IMR-90 (cell line): ENCODE measurements at regions not wholly inside any gene's neighbourhood (a gene's known extent, or its start where the extent isn't known, plus 50 kb on each side); places are given as distances from the start of the nearest gene placed in this dataset.

Source experiments
- ATAC-seq: fragments of 200-7000 bp; cut with Tn5 transposase; 2 replicates; pipeline ENCODE4 v1.9.1; 2020; ENCODE audit warnings: low read depth, mild to moderate bottlenecking, moderate library complexity
- BruUV-seq: library from RNA; stranded (reverse); fragments of 400-500 nt; replicated peaks from 2 replicates; lab custom pipeline; 2021; lab: Mats Ljungman, UMichigan
- CTCF ChIA-PET: fragments of 300-600 bp; formaldehyde crosslinking; extraction: SDS; loops from one replicate; lab custom pipeline; 2021; ENCODE audit warnings: antibody characterized with exemption; lab: Yijun Ruan, JAX
- POLR2A ChIA-PET: fragments of 300-600 bp; sonication (Branson Sonifier 250); formaldehyde crosslinking; loops from one replicate; lab custom pipeline; 2022; ENCODE audit warnings: antibody characterized with exemption; ENCODE audit not compliant: unreplicated experiment; lab: Charles Lee
- DNase-seq: peaks from one replicate; pipeline ENCODE4 v3.0.0; 2013
- H2AFZ ChIP-seq: replicated peaks from 2 replicates; pipeline ENCODE3; 2013; ENCODE audit warnings: low read length, mild to moderate bottlenecking; ENCODE audit not compliant: poor library complexity
- H2AK5ac ChIP-seq: 2 replicates; pipeline ENCODE4 v1.6.1; 2013; ENCODE audit warnings: low read depth, low read length, inconsistent platforms
- H2AK9ac ChIP-seq: replicated peaks from 2 replicates; pipeline ENCODE3; 2013; ENCODE audit warnings: mild to moderate bottlenecking, low read depth, low read length, moderate library complexity; ENCODE audit not compliant: poor library complexity
- H2BK120ac ChIP-seq: 2 replicates; pipeline ENCODE4 v1.6.1; 2013; ENCODE audit warnings: low read depth, low read length, inconsistent platforms
- H2BK15ac ChIP-seq: 3 replicates; pipeline ENCODE4 v1.6.1; 2013; ENCODE audit warnings: low read depth, low read length, inconsistent platforms
- H2BK20ac ChIP-seq: 2 replicates; pipeline ENCODE4 v1.6.1; 2013; ENCODE audit warnings: low read depth, mild to moderate bottlenecking, inconsistent platforms, low read length, moderate library complexity
- H2BK5ac ChIP-seq: 2 replicates; pipeline ENCODE4 v1.6.1; 2013; ENCODE audit warnings: mild to moderate bottlenecking, low read depth, low read length, inconsistent platforms; ENCODE audit not compliant: poor library complexity, severe bottlenecking
- H3K14ac ChIP-seq: replicated peaks from 2 replicates; pipeline ENCODE4 v1.6.1; 2013; ENCODE audit warnings: low read depth, low read length, inconsistent platforms
- H3K18ac ChIP-seq: 2 replicates; pipeline ENCODE4 v1.6.1; 2013; ENCODE audit warnings: low read depth, low read length, control low read depth
- H3K23ac ChIP-seq: 2 replicates; pipeline ENCODE4 v1.6.1; 2013; ENCODE audit warnings: low read depth, low read length, inconsistent platforms
- H3K27ac ChIP-seq: 2 replicates; pipeline ENCODE4 v1.5.1; 2013; ENCODE audit warnings: mild to moderate bottlenecking, control low read depth, low read length; ENCODE audit not compliant: insufficient read depth
- H3K27me3 ChIP-seq: 2 replicates; pipeline ENCODE4 v1.6.1; 2013; ENCODE audit warnings: low read length; ENCODE audit not compliant: control insufficient read depth, insufficient read depth
- H3K36me3 ChIP-seq: 2 replicates; pipeline ENCODE4 v1.6.1; 2013; ENCODE audit warnings: low read length, mixed read lengths; ENCODE audit not compliant: control insufficient read depth, insufficient read depth
- H3K4ac ChIP-seq: 2 replicates; pipeline ENCODE4 v1.6.1; 2013; ENCODE audit warnings: low read depth, low read length, inconsistent platforms
- H3K4me1 ChIP-seq: 2 replicates; pipeline ENCODE4 v1.6.1; 2013; ENCODE audit warnings: low read length, mixed read lengths; ENCODE audit not compliant: control insufficient read depth, insufficient read depth
- H3K4me2 ChIP-seq: 2 replicates; pipeline ENCODE4 v1.6.1; 2013; ENCODE audit warnings: low read depth, mild to moderate bottlenecking, control low read depth, low read length, moderate library complexity
- H3K4me3 ChIP-seq: 2 replicates; pipeline ENCODE4 v1.5.1; 2013; ENCODE audit warnings: low read depth, mild to moderate bottlenecking, control low read depth, low read length, moderate library complexity; ENCODE audit not compliant: insufficient read depth
- H3K56ac ChIP-seq: 2 replicates; pipeline ENCODE4 v1.6.1; 2013; ENCODE audit warnings: low read length, inconsistent platforms; ENCODE audit not compliant: insufficient read depth; ENCODE audit errors: extremely low read depth
- H3K79me1 ChIP-seq, 2 experiments: 2 replicates each; pipeline ENCODE4 v1.6.1; 2013; ENCODE audit warnings: low read length in 2 of 2, inconsistent platforms in 1 of 2, low read depth in 1 of 2
- H3K9ac ChIP-seq: 2 replicates; pipeline ENCODE4 v1.6.1; 2013; ENCODE audit warnings: low read depth, low read length, control low read depth
- H3K9me1 ChIP-seq: 2 replicates; pipeline ENCODE4 v1.6.1; 2013; ENCODE audit warnings: low read length, inconsistent platforms; ENCODE audit not compliant: insufficient read depth
- H3K9me3 ChIP-seq: 2 replicates; pipeline ENCODE4 v1.6.1; 2013; ENCODE audit warnings: low read length; ENCODE audit not compliant: control insufficient read depth, insufficient read depth
- H4K20me1 ChIP-seq: 2 replicates; pipeline ENCODE4 v1.6.1; 2013; ENCODE audit warnings: low read length, inconsistent platforms; ENCODE audit not compliant: insufficient read depth
- H4K5ac ChIP-seq: 2 replicates; pipeline ENCODE4 v1.6.1; 2013; ENCODE audit warnings: mild to moderate bottlenecking, low read depth, low read length, control low read depth
- H4K8ac ChIP-seq, 2 experiments: 2 replicates each; pipeline ENCODE4 v1.6.1; 2013; ENCODE audit warnings: low read depth in 2 of 2, low read length in 2 of 2, control low read depth in 1 of 2, inconsistent platforms in 1 of 2
- H4K91ac ChIP-seq: 2 replicates; pipeline ENCODE4 v1.6.1; 2013; ENCODE audit warnings: low read depth, low read length, inconsistent platforms; ENCODE audit not compliant: insufficient read depth
- CEBPB ChIP-seq: IDR thresholded peaks from 2 replicates; pipeline ENCODE4 v1.6.1; 2012; ENCODE audit warnings: low read depth, low read length, improper control_type of control experiment
- CHD1 ChIP-seq: IDR thresholded peaks from 2 replicates; pipeline ENCODE4 v1.6.1; 2012; ENCODE audit warnings: low read depth, low read length, improper control_type of control experiment
- MAFK ChIP-seq: IDR thresholded peaks from 2 replicates; pipeline ENCODE4 v1.6.1; 2012; ENCODE audit warnings: low read depth, low read length, improper control_type of control experiment
- MAZ ChIP-seq: IDR thresholded peaks from 2 replicates; pipeline ENCODE4 v1.6.1; 2012; ENCODE audit warnings: low read depth, mild to moderate bottlenecking, low read length, improper control_type of control experiment, moderate library complexity, borderline replicate concordance
- MXI1 ChIP-seq: IDR thresholded peaks from 2 replicates; pipeline ENCODE4 v1.6.1; 2012; ENCODE audit warnings: low read depth, mild to moderate bottlenecking, low read length, moderate library complexity, borderline replicate concordance
- NFE2L2 ChIP-seq: fragments of 150-350 bp; IDR thresholded peaks from 2 replicates; pipeline ENCODE4 v1.6.1; 2016; ENCODE audit warnings: low read depth, mild to moderate bottlenecking, low read length
- POLR2A ChIP-seq: IDR thresholded peaks from 2 replicates; pipeline ENCODE4 v1.6.1; 2012; ENCODE audit warnings: mild to moderate bottlenecking, low read depth, low read length
- RAD21 ChIP-seq: IDR thresholded peaks from 2 replicates; pipeline ENCODE4 v1.6.1; 2012; ENCODE audit warnings: low read length, improper control_type of control experiment
- RFX5 ChIP-seq: IDR thresholded peaks from 2 replicates; pipeline ENCODE4 v1.8.0; 2012; ENCODE audit warnings: low read depth, mild to moderate bottlenecking, low read length, moderate library complexity
- SMC3 ChIP-seq: fragments of 150-350 bp; IDR thresholded peaks from 2 replicates; pipeline ENCODE4 v1.6.1; 2016; ENCODE audit warnings: low read depth, mild to moderate bottlenecking, antibody characterized with exemption, low read length, moderate library complexity
- USF2 ChIP-seq: fragments of 150-350 bp; IDR thresholded peaks from 2 replicates; pipeline ENCODE4 v1.6.1; 2017; ENCODE audit warnings: mild to moderate bottlenecking, antibody characterized with exemption, low read length, low read depth
- WGBS, 2 experiments: methylation state at CpG; one replicate each; pipeline versions ENCODE4 v1.1.5 to v1.1.7; 2013; ENCODE audit warnings: missing lambda C conversion rate in 2 of 2; ENCODE audit not compliant: insufficient read length in 1 of 2; ENCODE audit errors: extremely low coverage in 2 of 2; 5-methylcytosine and 5-hydroxymethylcytosine counted together
- dilution Hi-C: fragments of 300-500 bp; cut with HindIII; formaldehyde crosslinking; loops from one replicate; pipeline ENCODE4 v1.14.3; 2018; ENCODE audit warnings: low sequenced_read_pairs; ENCODE audit not compliant: unreplicated experiment
- in situ Hi-C: fragments of 300-500 bp; cut with MboI; formaldehyde crosslinking; loops from 3 replicates; pipeline ENCODE4 v1.14.3; 2019; ENCODE audit warnings: low sequenced_read_pairs, inconsistent platforms, mixed read lengths
- intact Hi-C: fragments of 100-400 bp; cut with micrococcal nuclease; formaldehyde crosslinking; loops from 2 replicates; pipeline ENCODE4 v1.10.0; 2022
- TF ChIP-seq, protein P1 (sequence below): conservative IDR thresholded peaks from 2 replicates; pipeline ENCODE4 v1.5.1; 2012; ENCODE audit warnings: mild to moderate bottlenecking, low read depth, low read length, improper control_type of control experiment
- TF ChIP-seq, protein P2 (sequence below): fragments of 150-350 bp; IDR thresholded peaks from 2 replicates; pipeline ENCODE4 v1.6.1; 2016; ENCODE audit warnings: low read depth, mild to moderate bottlenecking, low read length, moderate library complexity, borderline replicate concordance

GRCh38 chr11:86193297-86194095, 51.1 kb upstream of the EED start:
- intact Hi-C loops = loop anchor here (1.0 kb wide), 2 partner anchors 126 to 151 kb away; no protein-coding TSS in a partner anchor

More at GRCh38 chr11:86193297-86194095, 51.1 kb upstream of the EED start:
- no peak overlapping the region for H3K27ac ChIP-seq
- H4K8ac ChIP-seq = peak overlapping the region; percentile 85 to 95; a peak in 3 of 4 replicates
- no peak overlapping the region; the same call in 1 of the 2 replicates for H3K14ac ChIP-seq
- H3K4ac ChIP-seq = peak overlapping the region; percentile 24; the same call in 1 of the 2 replicates
- in situ Hi-C loops = no loop called here
- H3K4me2 ChIP-seq = peak overlapping the region; percentile 43
- no peak overlapping the region; the same call in 1 of the 2 replicates for H4K91ac ChIP-seq
- peak overlapping the region; percentile 58; the same call in 1 of the 2 replicates for H2BK20ac ChIP-seq
- DNase-seq (peak; percentile 80), ATAC-seq (peak; percentile 99)
- dilution Hi-C loops = no loop called here
- no peak overlapping the region for H2AK9ac ChIP-seq
- peaks cover 4 to 7% of the 10 kb centered on the region in 2 experiments; a peak in 2 of 4 replicates for H3K79me1 ChIP-seq
- H3K27me3 ChIP-seq = no peaks in the 10 kb centered on the region
- H3K9ac ChIP-seq = no peak overlapping the region
- H3K9me1 ChIP-seq = no peaks in the 10 kb centered on the region
- peaks cover 5% of the 10 kb centered on the region; the same call in 1 of the 2 replicates for H3K4me1 ChIP-seq
- H4K20me1 ChIP-seq = no peaks in the 10 kb centered on the region
- H3K9me3 ChIP-seq = no peaks in the 10 kb centered on the region
- H3K56ac ChIP-seq = no peak overlapping the region
- H2BK120ac ChIP-seq = peak overlapping the region; percentile 52; the same call in 1 of the 2 replicates
- POLR2A ChIA-PET = interaction anchor here (0.5 to 1.2 kb wide), 6 partner anchors 9 to 174 kb away, joined by 3 to 5 read pairs (median 4); partner anchors contain the start of gene PICALM
- no peaks in the 10 kb centered on the region for H3K36me3 ChIP-seq
- H2BK15ac ChIP-seq = peak overlapping the region; percentile 61; the same call in 1 of the 3 replicates
- H3K4me3 ChIP-seq = peak overlapping the region; percentile 11; the same call in 1 of the 2 replicates
- peak overlapping the region; percentile 16 for H2AFZ ChIP-seq
- peak overlapping the region; percentile 57 for H2BK5ac ChIP-seq
- no peak overlapping the region for H3K23ac ChIP-seq
- H2AK5ac ChIP-seq = no peak overlapping the region
- peak overlapping the region; percentile 32; the same call in 1 of the 2 replicates for H4K5ac ChIP-seq
- TF ChIP-seq, protein P1, sequence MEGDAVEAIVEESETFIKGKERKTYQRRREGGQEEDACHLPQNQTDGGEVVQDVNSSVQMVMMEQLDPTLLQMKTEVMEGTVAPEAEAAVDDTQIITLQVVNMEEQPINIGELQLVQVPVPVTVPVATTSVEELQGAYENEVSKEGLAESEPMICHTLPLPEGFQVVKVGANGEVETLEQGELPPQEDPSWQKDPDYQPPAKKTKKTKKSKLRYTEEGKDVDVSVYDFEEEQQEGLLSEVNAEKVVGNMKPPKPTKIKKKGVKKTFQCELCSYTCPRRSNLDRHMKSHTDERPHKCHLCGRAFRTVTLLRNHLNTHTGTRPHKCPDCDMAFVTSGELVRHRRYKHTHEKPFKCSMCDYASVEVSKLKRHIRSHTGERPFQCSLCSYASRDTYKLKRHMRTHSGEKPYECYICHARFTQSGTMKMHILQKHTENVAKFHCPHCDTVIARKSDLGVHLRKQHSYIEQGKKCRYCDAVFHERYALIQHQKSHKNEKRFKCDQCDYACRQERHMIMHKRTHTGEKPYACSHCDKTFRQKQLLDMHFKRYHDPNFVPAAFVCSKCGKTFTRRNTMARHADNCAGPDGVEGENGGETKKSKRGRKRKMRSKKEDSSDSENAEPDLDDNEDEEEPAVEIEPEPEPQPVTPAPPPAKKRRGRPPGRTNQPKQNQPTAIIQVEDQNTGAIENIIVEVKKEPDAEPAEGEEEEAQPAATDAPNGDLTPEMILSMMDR = peak; percentile 76
- no peak for TF ChIP-seq CHD1
- no peak for TF ChIP-seq POLR2A
- peak; percentile 89 for TF ChIP-seq SMC3
- TF ChIP-seq, protein P2, sequence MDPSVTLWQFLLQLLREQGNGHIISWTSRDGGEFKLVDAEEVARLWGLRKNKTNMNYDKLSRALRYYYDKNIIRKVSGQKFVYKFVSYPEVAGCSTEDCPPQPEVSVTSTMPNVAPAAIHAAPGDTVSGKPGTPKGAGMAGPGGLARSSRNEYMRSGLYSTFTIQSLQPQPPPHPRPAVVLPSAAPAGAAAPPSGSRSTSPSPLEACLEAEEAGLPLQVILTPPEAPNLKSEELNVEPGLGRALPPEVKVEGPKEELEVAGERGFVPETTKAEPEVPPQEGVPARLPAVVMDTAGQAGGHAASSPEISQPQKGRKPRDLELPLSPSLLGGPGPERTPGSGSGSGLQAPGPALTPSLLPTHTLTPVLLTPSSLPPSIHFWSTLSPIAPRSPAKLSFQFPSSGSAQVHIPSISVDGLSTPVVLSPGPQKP = no peak
- no peak for TF ChIP-seq RFX5
- TF ChIP-seq CEBPB = no peak
- no peak for TF ChIP-seq USF2
- TF ChIP-seq NFE2L2 = no peak
- no peak for TF ChIP-seq MAFK
- TF ChIP-seq MAZ = no peak
- no peak for TF ChIP-seq MXI1
- TF ChIP-seq RAD21 = peak; percentile 82
- CTCF ChIA-PET = interaction anchor here (0.7 to 2.1 kb wide), 23 partner anchors 9 to 432 kb away, joined by 3 to 10 read pairs (median 3); partner anchors contain the start of genes EED and PICALM
- BruUV-seq = no TSS peak
- no CpG with 5 or more reads among the region's 7 CpGs for WGBS, 2 experiments
- H3K18ac ChIP-seq = peak overlapping the region; percentile 55; the same call in 1 of the 2 replicates
